Central memory CD8-positive, alpha-beta T cell (primary cell): ENCODE measurements at regions not wholly inside any gene's neighbourhood (a gene's known extent, or its start where the extent isn't known, plus 50 kb on each side); places are given as distances from the start of the nearest gene placed in this dataset.

Source experiments
- ATAC-seq: fragments of 150-1000 bp; cut with Tn5 transposase; replicated peaks from 2 replicates; pipeline ENCODE4 v1.10.0; 2022; ENCODE audit warnings: mild to moderate bottlenecking, moderate FRiP score, moderate number of reproducible peaks; ENCODE audit not compliant: poor library complexity, severe bottlenecking; ENCODE audit errors: extremely low read depth
- DNase-seq, 2 donors: peaks; one replicate each; pipeline ENCODE4 v3.0.0; 2021; ENCODE audit warnings: low spot score in 2 of 2
- H3K27ac Mint-ChIP-seq: one replicate; pipeline ENCODE4 v1.8.0; 2022; ENCODE audit warnings: low read depth, mild to moderate bottlenecking, moderate library complexity, mixed read lengths
- H3K27me3 Mint-ChIP-seq: one replicate; pipeline ENCODE4 v1.8.0; 2022; ENCODE audit warnings: mixed read lengths
- H3K36me3 Mint-ChIP-seq: one replicate; pipeline ENCODE4 v1.8.0; 2022; ENCODE audit warnings: mild to moderate bottlenecking, moderate library complexity, mixed read lengths; ENCODE audit not compliant: insufficient read depth
- H3K4me1 Mint-ChIP-seq: one replicate; pipeline ENCODE4 v1.8.0; 2022; ENCODE audit warnings: mixed read lengths
- H3K4me3 Mint-ChIP-seq: one replicate; pipeline ENCODE4 v1.8.0; 2022; ENCODE audit warnings: mild to moderate bottlenecking, moderate library complexity, mixed read lengths
- H3K9me3 Mint-ChIP-seq: one replicate; pipeline ENCODE4 v1.8.0; 2022; ENCODE audit warnings: mixed read lengths

GRCh38 chr12:75848961-75849360 is 182.6 kb downstream of the PHLDA1 start:
- Mint-ChIP-seq H3K4me1 (no peaks in the 10 kb centered on the region), H3K27me3 (peaks cover 21% of the 10 kb centered on the region), H3K4me3 (no peak overlapping the region), H3K36me3 (no peaks in the 10 kb centered on the region), H3K27ac (no peak overlapping the region), H3K9me3 (peaks cover 5% of the 10 kb centered on the region)
- DNase-seq (no peak), ATAC-seq (no peak)

GRCh38 chr12:75848431-75848925 is 183.1 kb downstream of the PHLDA1 start:
- Mint-ChIP-seq H3K4me1 (no peaks in the 10 kb centered on the region), H3K4me3 (no peak overlapping the region), H3K9me3 (peaks cover 5% of the 10 kb centered on the region), H3K27me3 (peaks cover 21% of the 10 kb centered on the region), H3K36me3 (no peaks in the 10 kb centered on the region), H3K27ac (no peak overlapping the region)
- DNase-seq: no peak
- no peak for ATAC-seq

GRCh38 chr12:75846102-75846501 is 185.5 kb downstream of the PHLDA1 start:
- H3K4me3 Mint-ChIP-seq: no peak overlapping the region
- no peak overlapping the region for H3K27ac Mint-ChIP-seq
- DNase-seq: no peak
- H3K36me3 Mint-ChIP-seq: no peaks in the 10 kb centered on the region
- peaks cover 5% of the 10 kb centered on the region for H3K9me3 Mint-ChIP-seq
- peaks cover 2% of the 10 kb centered on the region for H3K27me3 Mint-ChIP-seq
- H3K4me1 Mint-ChIP-seq: no peaks in the 10 kb centered on the region
- no peak for ATAC-seq

DNA sequence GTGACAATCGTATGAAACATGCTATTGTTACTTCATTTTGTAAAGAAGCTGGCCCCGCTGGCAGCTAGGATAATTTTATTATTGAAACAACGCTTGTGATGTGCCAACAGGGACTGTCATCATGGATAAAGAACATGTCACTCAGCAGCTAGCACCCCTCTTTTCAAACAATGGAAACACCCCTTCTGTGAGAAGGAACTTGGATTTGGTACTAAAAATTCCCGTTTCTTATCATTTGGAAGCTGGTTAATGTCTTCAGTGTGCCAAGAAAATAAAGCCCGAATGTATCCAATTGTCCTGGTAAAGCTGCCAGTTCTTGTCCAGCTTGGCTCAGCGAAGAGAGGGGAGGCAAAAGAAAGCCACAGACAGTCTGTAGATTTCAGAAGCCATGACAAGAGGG is 186.6 kb downstream of the PHLDA1 start:
- no peak overlapping the region for H3K27ac Mint-ChIP-seq
- ATAC-seq (no peak), DNase-seq (no peak)
- H3K9me3 Mint-ChIP-seq: peaks cover 5% of the 10 kb centered on the region
- no peaks in the 10 kb centered on the region for H3K36me3 Mint-ChIP-seq
- no peaks in the 10 kb centered on the region for H3K27me3 Mint-ChIP-seq
- no peaks in the 10 kb centered on the region for H3K4me1 Mint-ChIP-seq
- H3K4me3 Mint-ChIP-seq: no peak overlapping the region

DNA sequence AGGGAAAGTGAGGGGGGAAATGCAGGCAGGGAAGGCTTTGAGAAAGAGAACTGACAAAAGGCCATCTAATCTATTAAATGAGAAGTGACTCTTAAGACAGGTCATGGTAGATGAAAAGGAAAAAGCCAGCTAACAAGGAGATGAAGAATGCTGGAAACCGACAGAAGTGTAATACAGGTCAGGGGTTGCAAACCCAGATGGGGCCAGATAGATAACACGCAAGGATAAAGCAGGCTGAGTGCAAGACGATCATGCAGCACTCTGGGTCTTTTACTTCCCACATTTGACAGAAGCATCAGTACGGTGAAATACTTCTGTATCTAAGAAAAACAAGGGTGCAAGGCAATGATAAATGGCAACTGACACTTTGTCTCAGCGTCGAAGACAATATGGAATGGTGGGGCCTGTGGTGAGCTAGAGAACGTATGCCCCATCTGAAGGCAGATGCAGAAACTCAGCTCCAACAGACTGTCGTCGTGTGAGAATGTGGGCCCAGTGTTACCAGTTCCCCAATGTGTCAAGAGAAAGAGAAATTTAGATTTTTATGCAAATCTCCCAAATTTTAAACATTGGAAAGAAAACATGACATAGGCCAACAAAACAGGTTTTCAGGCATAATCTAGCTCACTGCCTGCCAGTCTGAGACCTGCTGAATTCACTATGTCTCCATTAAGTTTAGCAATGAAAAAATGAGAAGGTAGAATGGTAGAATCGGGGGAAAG is 187.4 kb downstream of the PHLDA1 start:
- H3K4me3 Mint-ChIP-seq: no peak overlapping the region
- H3K27ac Mint-ChIP-seq: no peak overlapping the region
- DNase-seq: no peak
- H3K9me3 Mint-ChIP-seq: peaks cover 5% of the 10 kb centered on the region
- H3K4me1 Mint-ChIP-seq: no peaks in the 10 kb centered on the region
- H3K36me3 Mint-ChIP-seq: no peaks in the 10 kb centered on the region
- H3K27me3 Mint-ChIP-seq: no peaks in the 10 kb centered on the region
- no peak for ATAC-seq

DNA sequence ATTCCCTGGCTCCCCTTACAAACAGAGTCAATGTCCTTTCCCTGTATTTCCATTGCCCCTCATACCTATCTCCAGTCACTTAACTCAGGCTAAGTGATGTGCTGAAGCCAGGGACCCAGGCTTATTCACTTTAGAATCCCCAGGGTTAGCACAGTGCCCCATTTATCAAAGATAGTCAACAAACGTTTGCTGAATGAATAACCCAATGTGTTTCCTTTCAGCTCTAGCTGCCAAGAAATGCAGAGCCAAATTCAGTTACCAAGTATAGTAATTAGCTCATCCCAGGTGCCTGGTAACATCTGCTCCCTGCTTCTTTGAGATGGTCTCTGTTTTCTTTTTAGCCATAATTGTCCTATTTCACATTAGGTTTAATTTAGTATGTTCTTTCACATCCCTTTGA is 189.5 kb downstream of the PHLDA1 start:
- Mint-ChIP-seq H3K4me3 (no peak overlapping the region), H3K4me1 (no peaks in the 10 kb centered on the region), H3K27me3 (no peaks in the 10 kb centered on the region), H3K36me3 (no peaks in the 10 kb centered on the region), H3K27ac (no peak overlapping the region), H3K9me3 (peaks cover 5% of the 10 kb centered on the region)
- ATAC-seq (no peak), DNase-seq (no peak)

GRCh38 chr12:75840994-75841355 is 190.6 kb downstream of the PHLDA1 start:
- no peaks in the 10 kb centered on the region for H3K27me3 Mint-ChIP-seq
- H3K36me3 Mint-ChIP-seq: no peaks in the 10 kb centered on the region
- no peaks in the 10 kb centered on the region for H3K4me1 Mint-ChIP-seq
- no peak for DNase-seq
- H3K4me3 Mint-ChIP-seq: no peak overlapping the region
- no peaks in the 10 kb centered on the region for H3K9me3 Mint-ChIP-seq
- no peak for ATAC-seq
- no peak overlapping the region for H3K27ac Mint-ChIP-seq

DNA sequence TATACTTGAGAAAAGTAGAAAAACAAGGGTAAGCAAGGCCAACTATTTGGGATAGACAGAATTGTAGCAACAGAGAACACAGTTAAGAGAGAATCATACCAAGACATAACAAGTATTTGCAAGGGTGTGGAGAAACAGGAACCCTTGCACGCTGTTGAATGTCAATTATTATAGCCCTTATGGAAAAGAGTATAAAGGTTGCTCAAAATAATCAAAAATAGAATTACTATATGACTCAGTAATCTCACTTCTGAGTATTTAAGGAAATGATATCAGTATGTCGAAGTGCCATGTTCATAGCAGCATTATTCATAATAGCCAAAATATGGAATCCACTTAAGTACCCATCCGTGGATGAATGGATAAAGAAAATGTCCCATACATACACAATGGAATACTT is 193.3 kb downstream of the PHLDA1 start:
- H3K27ac Mint-ChIP-seq: no peak overlapping the region
- no peaks in the 10 kb centered on the region for H3K9me3 Mint-ChIP-seq
- no peak for DNase-seq
- ATAC-seq: no peak
- peaks cover 10% of the 10 kb centered on the region for H3K27me3 Mint-ChIP-seq
- peaks cover 2% of the 10 kb centered on the region for H3K36me3 Mint-ChIP-seq
- H3K4me1 Mint-ChIP-seq: no peaks in the 10 kb centered on the region
- H3K4me3 Mint-ChIP-seq: no peak overlapping the region

DNA sequence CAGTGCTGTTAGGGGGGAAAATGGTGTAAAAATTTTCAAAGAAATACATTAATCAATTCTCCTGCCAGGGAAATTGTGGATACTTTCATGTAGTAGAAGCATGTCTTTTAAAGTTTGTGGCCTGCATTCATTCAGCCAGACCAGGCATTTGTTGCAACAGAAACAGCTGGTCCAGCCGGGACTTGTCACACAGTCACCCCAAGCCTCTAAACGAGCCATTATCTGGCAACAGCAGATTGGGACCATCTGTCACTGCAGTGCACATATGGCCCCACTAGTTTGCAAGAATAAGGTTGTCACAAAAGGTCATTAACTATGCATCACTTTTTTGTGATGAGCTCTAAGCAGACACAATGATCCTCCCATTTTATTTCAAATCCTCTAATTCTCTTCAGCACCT is 193.9 kb downstream of the PHLDA1 start:
- Mint-ChIP-seq H3K4me1 (no peaks in the 10 kb centered on the region), H3K9me3 (no peaks in the 10 kb centered on the region), H3K4me3 (no peak overlapping the region), H3K27ac (no peak overlapping the region), H3K36me3 (peaks cover 2% of the 10 kb centered on the region), H3K27me3 (peaks cover 10% of the 10 kb centered on the region)
- ATAC-seq (no peak), DNase-seq (no peak)

DNA sequence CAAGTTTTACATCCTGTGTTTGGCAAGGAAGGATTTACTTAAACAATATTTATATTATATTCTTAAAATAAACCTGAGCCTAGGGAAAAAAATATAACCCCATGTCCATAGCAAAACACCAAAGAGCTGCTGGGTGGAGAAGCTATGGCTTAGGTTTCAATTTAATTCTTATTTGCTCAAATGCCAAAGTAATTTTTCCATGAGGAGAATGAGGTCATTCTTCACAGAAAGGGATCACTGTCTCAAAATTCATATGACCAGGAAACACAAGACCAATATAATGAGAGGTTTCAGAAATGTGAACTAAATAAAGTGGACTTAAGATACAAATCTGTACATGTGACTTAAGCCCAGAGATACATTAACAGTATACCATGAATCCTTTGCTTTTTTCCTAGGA is 195.0 kb downstream of the PHLDA1 start:
- Mint-ChIP-seq H3K9me3 (no peaks in the 10 kb centered on the region), H3K36me3 (peaks cover 2% of the 10 kb centered on the region), H3K4me1 (no peaks in the 10 kb centered on the region), H3K27ac (no peak overlapping the region), H3K27me3 (peaks cover 10% of the 10 kb centered on the region), H3K4me3 (no peak overlapping the region)
- DNase-seq (no peak), ATAC-seq (no peak)

GRCh38 chr12:75834591-75834990 is 197.0 kb downstream of the PHLDA1 start:
- H3K4me1 Mint-ChIP-seq: no peaks in the 10 kb centered on the region
- peaks cover 2% of the 10 kb centered on the region for H3K36me3 Mint-ChIP-seq
- H3K27ac Mint-ChIP-seq: no peak overlapping the region
- no peak for ATAC-seq
- DNase-seq: no peak
- no peaks in the 10 kb centered on the region for H3K9me3 Mint-ChIP-seq
- no peak overlapping the region for H3K4me3 Mint-ChIP-seq
- peaks cover 10% of the 10 kb centered on the region for H3K27me3 Mint-ChIP-seq

DNA sequence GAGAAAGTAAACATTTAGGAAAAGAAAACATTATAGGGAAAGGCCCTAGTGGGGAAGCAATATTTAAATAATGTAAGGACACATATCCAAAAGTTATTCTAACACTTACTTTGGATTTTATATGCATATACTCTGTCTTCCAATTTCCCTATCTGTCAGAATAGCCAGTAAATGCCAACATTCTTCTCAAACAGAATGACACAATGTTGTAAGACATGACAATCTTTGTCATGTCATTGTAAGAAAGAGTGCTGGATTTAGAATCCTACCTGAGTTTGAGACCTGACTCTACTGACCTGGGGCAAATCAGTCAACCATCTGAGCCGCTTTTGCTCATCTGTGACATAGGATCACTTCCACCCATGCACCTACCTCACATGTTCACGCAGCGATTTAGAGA is 198.3 kb downstream of the PHLDA1 start:
- H3K4me3 Mint-ChIP-seq: no peak overlapping the region
- H3K36me3 Mint-ChIP-seq: peaks cover 2% of the 10 kb centered on the region
- ATAC-seq (no peak), DNase-seq (no peak)
- no peaks in the 10 kb centered on the region for H3K9me3 Mint-ChIP-seq
- no peak overlapping the region for H3K27ac Mint-ChIP-seq
- peaks cover 10% of the 10 kb centered on the region for H3K27me3 Mint-ChIP-seq
- no peaks in the 10 kb centered on the region for H3K4me1 Mint-ChIP-seq

- no peaks in the 10 kb centered on the region for H3K9me3 Mint-ChIP-seq
- H3K27me3 Mint-ChIP-seq: peaks cover 10% of the 10 kb centered on the region
- H3K36me3 Mint-ChIP-seq: peaks cover 2% of the 10 kb centered on the region
- no peaks in the 10 kb centered on the region for H3K4me1 Mint-ChIP-seq
- DNase-seq (no peak), ATAC-seq (no peak)
- no peak overlapping the region for H3K27ac Mint-ChIP-seq
- H3K4me3 Mint-ChIP-seq: no peak overlapping the region
Measured at GRCh38 chr12:75831402-75831801, 200.2 kb downstream of the PHLDA1 start.
